Activated CD8-positive, alpha-beta T cell treated with anti-CD3 and anti-CD28 coated beads for 36 hours (primary cell): ENCODE measurements at regions not wholly inside any gene's neighbourhood (a gene's known extent, or its start where the extent isn't known, plus 50 kb on each side); places are given as distances from the start of the nearest gene placed in this dataset.

ENCODE experiments used
- ATAC-seq: fragments of 200-7000 bp; cut with Tn5 transposase; one replicate; pipeline ENCODE4 v1.10.0; 2021; ENCODE audit warnings: mild to moderate bottlenecking, moderate library complexity
- CTCF ChIA-PET: fragments of 350-600 bp; sonication (Branson Sonifier 250); formaldehyde crosslinking; loops from one replicate; lab custom pipeline; 2021; ENCODE audit warnings: antibody characterized with exemption; lab: Charles Lee
- POLR2A ChIA-PET: fragments of 350-600 bp; sonication (Branson Sonifier 250); formaldehyde crosslinking; loops from one replicate; lab custom pipeline; 2021; ENCODE audit warnings: antibody characterized with exemption; lab: Charles Lee
- DNase-seq: peaks from one replicate; pipeline ENCODE4 v3.0.0-alpha.2; 2020
- H3K27ac Mint-ChIP-seq: one replicate; pipeline ENCODE4 v1.8.0; 2021; ENCODE audit warnings: mild to moderate bottlenecking, mixed read lengths
- H3K27me3 Mint-ChIP-seq: one replicate; pipeline ENCODE4 v1.8.0; 2021; ENCODE audit warnings: mixed read lengths
- H3K36me3 Mint-ChIP-seq: one replicate; pipeline ENCODE4 v1.8.0; 2021; ENCODE audit warnings: low read depth, mixed read lengths
- H3K4me1 Mint-ChIP-seq: one replicate; pipeline ENCODE4 v1.8.0; 2021; ENCODE audit warnings: low read depth, mixed read lengths
- H3K4me3 Mint-ChIP-seq: one replicate; pipeline ENCODE4 v1.8.0; 2021; ENCODE audit warnings: mild to moderate bottlenecking, moderate library complexity, mixed read lengths
- H3K9me3 Mint-ChIP-seq: one replicate; pipeline ENCODE4 v1.8.0; 2021; ENCODE audit warnings: mixed read lengths
- CTCF ChIP-seq: fragments of 200-600 bp; IDR thresholded peaks from one replicate; pipeline ENCODE4 v1.8.0; 2022; ENCODE audit warnings: antibody characterized with exemption, mild to moderate bottlenecking
- intact Hi-C: fragments of 100-400 bp; cut with micrococcal nuclease; formaldehyde crosslinking; loops from one replicate; pipeline ENCODE4 v1.10.0; 2022

- H3K9me3 Mint-ChIP-seq, result no peaks in the 10 kb centered on the region
- TF ChIP-seq CTCF, result no peak
- POLR2A ChIA-PET, result no interaction called here
- ATAC-seq, result no peak
- H3K27ac Mint-ChIP-seq, result no peak overlapping the region
- H3K4me1 Mint-ChIP-seq, result no peaks in the 10 kb centered on the region
- DNase-seq, result no peak
- no peaks in the 10 kb centered on the region for H3K36me3 Mint-ChIP-seq
- no peaks in the 10 kb centered on the region for H3K27me3 Mint-ChIP-seq
- CTCF ChIA-PET, result no interaction called here
- no peak overlapping the region for H3K4me3 Mint-ChIP-seq
- intact Hi-C loops, result no loop called here
These were observed 835.9 kb downstream of the GALR1 start for GRCh38 chr18:78085241-78086185.

- no peak for TF ChIP-seq CTCF
- H3K4me1 Mint-ChIP-seq, result no peaks in the 10 kb centered on the region
- H3K27me3 Mint-ChIP-seq, result no peaks in the 10 kb centered on the region
- ATAC-seq (no peak), DNase-seq (no peak)
- no peak overlapping the region for H3K4me3 Mint-ChIP-seq
- no peak overlapping the region for H3K27ac Mint-ChIP-seq
- CTCF ChIA-PET, result no interaction called here
- intact Hi-C loops, result no loop called here
- H3K9me3 Mint-ChIP-seq, result no peaks in the 10 kb centered on the region
- POLR2A ChIA-PET, result no interaction called here
- no peaks in the 10 kb centered on the region for H3K36me3 Mint-ChIP-seq
These were observed 837.3 kb downstream of the GALR1 start for GRCh38 chr18:78086931-78087330.

GRCh38 chr18:78087338-78087737, 837.7 kb downstream of the GALR1 start:
- intact Hi-C loops, result no loop called here
- ATAC-seq, result no peak
- TF ChIP-seq CTCF, result no peak
- Mint-ChIP-seq H3K4me1 (no peaks in the 10 kb centered on the region), H3K27me3 (no peaks in the 10 kb centered on the region), H3K36me3 (no peaks in the 10 kb centered on the region), H3K27ac (no peak overlapping the region), H3K4me3 (no peak overlapping the region), H3K9me3 (no peaks in the 10 kb centered on the region)
- POLR2A ChIA-PET, result no interaction called here
- CTCF ChIA-PET, result no interaction called here
- no peak for DNase-seq

- Mint-ChIP-seq H3K4me1 (no peaks in the 10 kb centered on the region), H3K36me3 (no peaks in the 10 kb centered on the region), H3K27me3 (no peaks in the 10 kb centered on the region), H3K27ac (no peak overlapping the region), H3K9me3 (no peaks in the 10 kb centered on the region), H3K4me3 (no peak overlapping the region)
- CTCF ChIA-PET, result no interaction called here
- ATAC-seq (no peak), DNase-seq (no peak)
- intact Hi-C loops, result no loop called here
- no peak for TF ChIP-seq CTCF
- POLR2A ChIA-PET, result no interaction called here
These were observed 840.9 kb downstream of the GALR1 start for GRCh38 chr18:78090584-78090983.

GRCh38 chr18:78092901-78093300, 843.3 kb downstream of the GALR1 start:
- no peaks in the 10 kb centered on the region for H3K36me3 Mint-ChIP-seq
- H3K27ac Mint-ChIP-seq, result no peak overlapping the region
- CTCF ChIA-PET, result no interaction called here
- H3K4me1 Mint-ChIP-seq, result no peaks in the 10 kb centered on the region
- no peak overlapping the region for H3K4me3 Mint-ChIP-seq
- intact Hi-C loops, result no loop called here
- TF ChIP-seq CTCF, result no peak
- no peaks in the 10 kb centered on the region for H3K9me3 Mint-ChIP-seq
- no peak for ATAC-seq
- H3K27me3 Mint-ChIP-seq, result no peaks in the 10 kb centered on the region
- POLR2A ChIA-PET, result no interaction called here
- DNase-seq, result no peak
